ENCODE measurements at regions not wholly inside any gene's neighbourhood (a gene's known extent, or its start where the extent isn't known, plus 50 kb on each side); places are given as distances from the start of the nearest gene placed in this dataset.
"Not testable (repeated sequence)": the region's sequence is repeated elsewhere in the genome, so short reads cannot be mapped to it uniquely, and the experiment has no call there.

DNA sequence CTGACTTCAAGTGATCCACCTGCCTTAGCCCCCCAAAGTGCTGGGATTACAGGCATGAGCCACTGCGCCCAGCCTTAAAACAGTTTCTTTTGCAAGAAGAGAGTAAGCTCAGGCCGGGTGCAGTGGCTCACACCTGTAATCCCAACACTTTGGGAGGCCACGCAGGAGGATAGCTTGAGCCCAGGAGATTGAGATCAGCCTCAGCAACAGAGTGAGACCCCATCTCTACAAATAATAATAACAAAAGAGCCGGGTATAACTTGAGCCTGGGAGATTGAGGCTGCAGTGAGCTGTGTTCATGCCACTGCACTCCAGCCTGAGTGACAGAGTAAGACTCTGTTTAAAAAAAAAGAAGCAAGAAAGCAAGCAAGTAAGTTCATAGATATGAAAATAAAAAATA lies 482.9 kb downstream of the FAT4 start:
- not testable (repeated sequence) for TF ChIP-seq POLR2A, EP300 (IDR thresholded peaks at IDR 0.05)
- TF ChIP-seq, protein P1, sequence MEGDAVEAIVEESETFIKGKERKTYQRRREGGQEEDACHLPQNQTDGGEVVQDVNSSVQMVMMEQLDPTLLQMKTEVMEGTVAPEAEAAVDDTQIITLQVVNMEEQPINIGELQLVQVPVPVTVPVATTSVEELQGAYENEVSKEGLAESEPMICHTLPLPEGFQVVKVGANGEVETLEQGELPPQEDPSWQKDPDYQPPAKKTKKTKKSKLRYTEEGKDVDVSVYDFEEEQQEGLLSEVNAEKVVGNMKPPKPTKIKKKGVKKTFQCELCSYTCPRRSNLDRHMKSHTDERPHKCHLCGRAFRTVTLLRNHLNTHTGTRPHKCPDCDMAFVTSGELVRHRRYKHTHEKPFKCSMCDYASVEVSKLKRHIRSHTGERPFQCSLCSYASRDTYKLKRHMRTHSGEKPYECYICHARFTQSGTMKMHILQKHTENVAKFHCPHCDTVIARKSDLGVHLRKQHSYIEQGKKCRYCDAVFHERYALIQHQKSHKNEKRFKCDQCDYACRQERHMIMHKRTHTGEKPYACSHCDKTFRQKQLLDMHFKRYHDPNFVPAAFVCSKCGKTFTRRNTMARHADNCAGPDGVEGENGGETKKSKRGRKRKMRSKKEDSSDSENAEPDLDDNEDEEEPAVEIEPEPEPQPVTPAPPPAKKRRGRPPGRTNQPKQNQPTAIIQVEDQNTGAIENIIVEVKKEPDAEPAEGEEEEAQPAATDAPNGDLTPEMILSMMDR (IDR thresholded peaks at IDR 0.05), result not testable (repeated sequence)
